Smooth muscle cell (in vitro differentiated cells): ENCODE measurements at regions not wholly inside any gene's neighbourhood (a gene's known extent, or its start where the extent isn't known, plus 50 kb on each side); places are given as distances from the start of the nearest gene placed in this dataset.

Experiments
- DNase-seq: peaks from one replicate; lab custom pipeline; 2025; ENCODE audit not compliant: unreplicated experiment; lab: John Stamatoyannopoulos, UW
- H2AFZ ChIP-seq: fragments of 200-600 bp; sonication (generic); 2 replicates; pipeline ENCODE4 v1.6.0; 2016; ENCODE audit warnings: antibody characterized with exemption, low read depth, mild to moderate bottlenecking
- H3F3A ChIP-seq: fragments of 200-600 bp; sonication (generic); 2 replicates; pipeline ENCODE4 v1.6.0; 2017; ENCODE audit warnings: antibody characterized with exemption, low read depth
- H3K27ac ChIP-seq: fragments of 200-600 bp; sonication (generic); 2 replicates; pipeline ENCODE4 v1.5.1; 2016; ENCODE audit warnings: low read depth, mild to moderate bottlenecking
- H3K27me3 ChIP-seq: fragments of 200-600 bp; sonication (generic); 2 replicates; pipeline ENCODE4 v1.6.1; 2016; ENCODE audit warnings: low read depth, mild to moderate bottlenecking
- H3K36me3 ChIP-seq: fragments of 200-600 bp; sonication (generic); 2 replicates; pipeline ENCODE4 v1.5.1; 2016; ENCODE audit warnings: low read depth
- H3K4me1 ChIP-seq: fragments of 200-600 bp; sonication (generic); 2 replicates; pipeline ENCODE4 v1.5.1; 2016; ENCODE audit warnings: low read depth
- H3K4me2 ChIP-seq: fragments of 200-600 bp; sonication (generic); 2 replicates; pipeline ENCODE4 v1.6.0; 2016; ENCODE audit warnings: mild to moderate bottlenecking
- H3K4me3 ChIP-seq: fragments of 200-600 bp; sonication (generic); 2 replicates; pipeline ENCODE4 v1.5.1; 2016; ENCODE audit warnings: mild to moderate bottlenecking
- H3K79me2 ChIP-seq: fragments of 200-600 bp; sonication (generic); 2 replicates; pipeline ENCODE4 v1.6.0; 2016; ENCODE audit warnings: low read depth, mild to moderate bottlenecking
- H3K9ac ChIP-seq: fragments of 200-600 bp; sonication (generic); 2 replicates; pipeline ENCODE4 v1.6.0; 2016; ENCODE audit warnings: low read depth
- H3K9me3 ChIP-seq: fragments of 200-600 bp; sonication (generic); replicated peaks from 2 replicates; pipeline ENCODE4 v1.5.1; 2016; ENCODE audit warnings: low read depth
- H4K20me1 ChIP-seq: fragments of 200-600 bp; sonication (generic); 2 replicates; pipeline ENCODE4 v1.6.0; 2016; ENCODE audit warnings: low read depth
- CTCF ChIP-seq: fragments of 200-600 bp; sonication (generic); IDR thresholded peaks from 2 replicates; pipeline ENCODE4 v1.5.1; 2017; ENCODE audit warnings: borderline replicate concordance, mild to moderate bottlenecking, antibody characterized with exemption; ENCODE audit not compliant: insufficient read depth, poor library complexity, severe bottlenecking
- WGBS: methylation state at CpG from one replicate; pipeline ENCODE4 v1.1.7; 2016; ENCODE audit warnings: low lambda C conversion rate; 5-methylcytosine and 5-hydroxymethylcytosine counted together

DNA sequence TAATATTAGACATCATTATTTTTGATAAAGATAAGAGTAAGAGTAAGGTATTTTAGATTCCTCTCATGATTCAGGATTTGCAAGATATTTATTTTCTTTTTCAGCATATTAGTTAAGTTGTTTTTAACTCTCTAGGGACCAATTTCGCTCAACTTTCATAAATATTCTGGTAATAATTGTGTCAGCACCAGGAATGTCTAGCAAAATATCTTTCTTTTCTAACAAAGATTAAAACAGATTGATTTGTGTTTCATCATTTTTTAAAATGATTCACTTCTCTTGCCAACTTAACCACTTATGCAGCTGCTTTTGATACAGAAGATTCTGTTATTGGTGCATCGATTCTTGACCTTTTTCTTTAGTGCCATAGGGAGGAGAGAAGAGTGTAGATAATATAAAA, 172.8 kb upstream of the PTGFR start:
- Histone ChIP-seq H4K20me1 (no peaks in the 10 kb centered on the region), H3K9ac (no peak overlapping the region), H3K4me1 (no peaks in the 10 kb centered on the region), H3K79me2 (no peaks in the 10 kb centered on the region), H3K27ac (no peak overlapping the region), H3K27me3 (peaks cover 25% of the 10 kb centered on the region), H3K36me3 (no peaks in the 10 kb centered on the region), H2AFZ (no peak overlapping the region), H3K4me2 (no peak overlapping the region), H3F3A (no peaks in the 10 kb centered on the region), H3K9me3 (no peaks in the 10 kb centered on the region), H3K4me3 (no peak overlapping the region)
- WGBS = 56% methylated on average over 2 of the region's 2 CpGs
- DNase-seq = no peak
- TF ChIP-seq CTCF = no peak

- no peaks in the 10 kb centered on the region for H3K9me3 ChIP-seq
- H3F3A ChIP-seq = no peaks in the 10 kb centered on the region
- no peaks in the 10 kb centered on the region for H4K20me1 ChIP-seq
- H3K27ac ChIP-seq = no peak overlapping the region
- no peak for DNase-seq
- H3K9ac ChIP-seq = no peak overlapping the region
- 59% methylated on average over 2 of the region's 2 CpGs for WGBS
- no peaks in the 10 kb centered on the region for H3K36me3 ChIP-seq
- peaks cover 35% of the 10 kb centered on the region for H3K27me3 ChIP-seq
- H3K79me2 ChIP-seq = no peaks in the 10 kb centered on the region
- no peaks in the 10 kb centered on the region for H3K4me1 ChIP-seq
- no peak overlapping the region for H2AFZ ChIP-seq
- no peak overlapping the region for H3K4me2 ChIP-seq
- TF ChIP-seq CTCF = no peak
- H3K4me3 ChIP-seq = no peak overlapping the region
Measured at GRCh38 chr1:78319603-78320002, 171.2 kb upstream of the PTGFR start.

- 51% methylated on average over 2 of the region's 2 CpGs for WGBS
- no peaks in the 10 kb centered on the region for H3F3A ChIP-seq
- H2AFZ ChIP-seq = no peak overlapping the region
- H3K27me3 ChIP-seq = peaks cover 38% of the 10 kb centered on the region
- H3K27ac ChIP-seq = no peak overlapping the region
- H3K4me1 ChIP-seq = no peaks in the 10 kb centered on the region
- DNase-seq = no peak
- H3K36me3 ChIP-seq = no peaks in the 10 kb centered on the region
- H3K4me2 ChIP-seq = no peak overlapping the region
- H3K79me2 ChIP-seq = no peaks in the 10 kb centered on the region
- H3K9me3 ChIP-seq = no peaks in the 10 kb centered on the region
- H3K9ac ChIP-seq = no peak overlapping the region
- H4K20me1 ChIP-seq = no peaks in the 10 kb centered on the region
- no peak for TF ChIP-seq CTCF
- H3K4me3 ChIP-seq = no peak overlapping the region
Measured at GRCh38 chr1:78322928-78323680, 167.7 kb upstream of the PTGFR start.

- WGBS = 62% methylated on average over 3 of the region's 3 CpGs
- H3K4me3 ChIP-seq = no peak overlapping the region
- no peaks in the 10 kb centered on the region for H3K9me3 ChIP-seq
- H3K27me3 ChIP-seq = peaks cover 29% of the 10 kb centered on the region
- no peak for DNase-seq
- no peaks in the 10 kb centered on the region for H4K20me1 ChIP-seq
- no peaks in the 10 kb centered on the region for H3K79me2 ChIP-seq
- no peaks in the 10 kb centered on the region for H3K4me1 ChIP-seq
- no peak for TF ChIP-seq CTCF
- H2AFZ ChIP-seq = no peak overlapping the region
- no peaks in the 10 kb centered on the region for H3F3A ChIP-seq
- H3K36me3 ChIP-seq = no peaks in the 10 kb centered on the region
- no peak overlapping the region for H3K4me2 ChIP-seq
- no peak overlapping the region for H3K9ac ChIP-seq
- H3K27ac ChIP-seq = no peak overlapping the region
Measured at GRCh38 chr1:78325293-78325692, 165.5 kb upstream of the PTGFR start.
